ENCODE measurements at regions not wholly inside any gene's neighbourhood (a gene's known extent, or its start where the extent isn't known, plus 50 kb on each side); places are given as distances from the start of the nearest gene placed in this dataset.

DNA sequence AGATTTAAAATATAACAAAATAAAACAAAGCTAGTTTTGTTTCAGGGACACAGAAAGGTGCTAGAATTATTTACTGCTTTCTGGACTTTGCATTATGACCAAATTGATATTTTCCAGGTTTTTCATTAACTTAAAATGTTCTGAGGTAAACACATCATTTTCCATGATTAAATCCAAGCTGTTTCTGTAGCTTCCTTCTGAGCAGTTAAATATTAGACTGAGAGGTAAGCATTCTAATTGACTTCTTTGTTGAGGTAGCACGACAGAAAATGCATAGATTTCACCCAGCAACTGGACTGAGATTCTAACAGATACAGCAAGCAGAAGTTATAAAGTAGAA lies 98.3 kb downstream of the BMP4 start:
- ATAC-seq (ENCODE audit: insufficient read depth, low read depth) (no peak), DNase-seq (no peak)
- H3K36me3 ChIP-seq (ENCODE audit: insufficient read depth, low read length): no peaks in the 10 kb centered on the region
- H3K79me2 ChIP-seq (ENCODE audit: insufficient read depth, low read length): no peaks in the 10 kb centered on the region
- no peak for TF ChIP-seq EZH2 (IDR thresholded peaks at IDR 0.05; ENCODE audit: borderline replicate concordance, low read depth, low read length, severe bottlenecking)
- TF ChIP-seq, protein P1, sequence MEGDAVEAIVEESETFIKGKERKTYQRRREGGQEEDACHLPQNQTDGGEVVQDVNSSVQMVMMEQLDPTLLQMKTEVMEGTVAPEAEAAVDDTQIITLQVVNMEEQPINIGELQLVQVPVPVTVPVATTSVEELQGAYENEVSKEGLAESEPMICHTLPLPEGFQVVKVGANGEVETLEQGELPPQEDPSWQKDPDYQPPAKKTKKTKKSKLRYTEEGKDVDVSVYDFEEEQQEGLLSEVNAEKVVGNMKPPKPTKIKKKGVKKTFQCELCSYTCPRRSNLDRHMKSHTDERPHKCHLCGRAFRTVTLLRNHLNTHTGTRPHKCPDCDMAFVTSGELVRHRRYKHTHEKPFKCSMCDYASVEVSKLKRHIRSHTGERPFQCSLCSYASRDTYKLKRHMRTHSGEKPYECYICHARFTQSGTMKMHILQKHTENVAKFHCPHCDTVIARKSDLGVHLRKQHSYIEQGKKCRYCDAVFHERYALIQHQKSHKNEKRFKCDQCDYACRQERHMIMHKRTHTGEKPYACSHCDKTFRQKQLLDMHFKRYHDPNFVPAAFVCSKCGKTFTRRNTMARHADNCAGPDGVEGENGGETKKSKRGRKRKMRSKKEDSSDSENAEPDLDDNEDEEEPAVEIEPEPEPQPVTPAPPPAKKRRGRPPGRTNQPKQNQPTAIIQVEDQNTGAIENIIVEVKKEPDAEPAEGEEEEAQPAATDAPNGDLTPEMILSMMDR (IDR thresholded peaks at IDR 0.05; ENCODE audit: borderline replicate concordance, extremely low read depth, low read length, poor library complexity, severe bottlenecking): no peak
- H3K27ac ChIP-seq (ENCODE audit: low read length): no peak overlapping the region
- H3K27me3 ChIP-seq (ENCODE audit: insufficient read depth, low read length, poor library complexity): no peaks in the 10 kb centered on the region
- no peak overlapping the region for H3K4me2 ChIP-seq (ENCODE audit: insufficient read depth, low read length)
- no peak overlapping the region for H3K4me3 ChIP-seq (ENCODE audit: low read depth in 1 of 2, low read length in 2 of 2)
- no peaks in the 10 kb centered on the region for H4K20me1 ChIP-seq (ENCODE audit: insufficient read depth, low read length)
- H3K9me3 ChIP-seq (ENCODE audit: insufficient read depth, low read length, severe bottlenecking): no peaks in the 10 kb centered on the region
- H2AFZ ChIP-seq (ENCODE audit: low read depth, low read length): no peak overlapping the region
- H3K4me1 ChIP-seq (ENCODE audit: insufficient read depth, low read length): no peaks in the 10 kb centered on the region
- no peak overlapping the region for H3K9ac ChIP-seq (ENCODE audit: low read depth, low read length)

DNA sequence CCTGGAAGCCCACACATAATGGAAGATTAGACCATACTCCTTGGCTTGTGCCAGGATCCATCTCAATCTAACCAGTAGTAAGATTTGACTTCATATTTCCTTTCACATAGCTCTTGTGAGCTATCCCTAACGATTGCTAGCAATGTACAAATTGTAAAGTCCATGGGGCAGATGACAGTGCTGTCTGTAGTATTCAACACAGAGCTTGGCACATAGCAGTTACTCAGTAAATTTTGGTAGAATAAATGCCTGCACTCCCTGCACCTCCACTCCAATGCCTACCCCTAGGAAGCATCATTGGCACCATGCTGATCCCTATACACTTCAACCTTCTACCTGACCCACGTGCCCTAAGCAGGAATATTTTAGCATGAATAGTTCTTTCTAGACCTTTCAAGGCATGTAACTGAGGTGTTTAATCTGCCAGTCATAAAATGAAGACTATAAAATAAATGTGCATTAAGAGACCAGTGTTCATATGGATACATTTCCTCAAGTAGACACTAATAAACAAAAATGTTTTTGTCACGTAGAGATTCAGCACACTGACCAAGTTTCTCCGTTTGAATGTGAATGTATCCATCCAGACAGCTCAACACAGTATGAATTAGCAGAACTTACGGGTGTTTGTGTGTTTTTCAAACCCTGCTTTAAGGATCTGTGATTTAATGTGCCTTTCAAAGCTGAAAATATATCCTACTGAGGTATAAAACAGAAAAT lies 98.8 kb downstream of the BMP4 start:
- no peaks in the 10 kb centered on the region for H3K4me1 ChIP-seq (ENCODE audit: insufficient read depth, low read length)
- no peak overlapping the region for H3K27ac ChIP-seq (ENCODE audit: low read length)
- ATAC-seq (ENCODE audit: insufficient read depth, low read depth) (no peak), DNase-seq (no peak)
- no peaks in the 10 kb centered on the region for H4K20me1 ChIP-seq (ENCODE audit: insufficient read depth, low read length)
- no peaks in the 10 kb centered on the region for H3K79me2 ChIP-seq (ENCODE audit: insufficient read depth, low read length)
- no peaks in the 10 kb centered on the region for H3K36me3 ChIP-seq (ENCODE audit: insufficient read depth, low read length)
- H3K27me3 ChIP-seq (ENCODE audit: insufficient read depth, low read length, poor library complexity): no peaks in the 10 kb centered on the region
- no peaks in the 10 kb centered on the region for H3K9me3 ChIP-seq (ENCODE audit: insufficient read depth, low read length, severe bottlenecking)
- H3K4me3 ChIP-seq (ENCODE audit: low read depth in 1 of 2, low read length in 2 of 2): no peak overlapping the region
- H3K9ac ChIP-seq (ENCODE audit: low read depth, low read length): no peak overlapping the region
- no peak overlapping the region for H2AFZ ChIP-seq (ENCODE audit: low read depth, low read length)
- no peak overlapping the region for H3K4me2 ChIP-seq (ENCODE audit: insufficient read depth, low read length)
- no peak for TF ChIP-seq EZH2 (IDR thresholded peaks at IDR 0.05; ENCODE audit: borderline replicate concordance, low read depth, low read length, severe bottlenecking)
- TF ChIP-seq, protein P1 (IDR thresholded peaks at IDR 0.05; ENCODE audit: borderline replicate concordance, extremely low read depth, low read length, poor library complexity, severe bottlenecking): no peak

DNA sequence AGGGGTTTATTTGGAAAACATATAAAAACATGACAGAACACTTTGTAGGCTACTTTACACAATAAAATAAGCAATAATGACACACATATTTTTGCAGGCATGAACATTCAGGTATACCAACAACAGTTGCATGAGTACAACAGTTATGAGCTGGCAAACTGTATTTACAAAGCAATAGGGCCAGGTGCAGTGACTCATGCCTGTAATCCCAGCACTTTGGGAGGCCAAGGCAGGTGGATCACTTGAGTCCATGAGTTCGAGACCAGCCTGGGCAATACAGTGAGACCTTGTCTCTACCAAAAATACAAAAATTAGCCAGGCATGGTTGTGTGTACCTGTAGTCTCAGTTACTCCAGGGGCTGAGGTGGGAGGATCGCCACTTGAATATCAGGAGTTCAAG lies 101.1 kb downstream of the BMP4 start:
- Histone ChIP-seq H3K4me3 (ENCODE audit: low read depth in 1 of 2, low read length in 2 of 2) (no peak overlapping the region), H3K27ac (ENCODE audit: low read length) (no peak overlapping the region), H4K20me1 (ENCODE audit: insufficient read depth, low read length) (no peaks in the 10 kb centered on the region), H3K4me1 (ENCODE audit: insufficient read depth, low read length) (no peaks in the 10 kb centered on the region), H3K36me3 (ENCODE audit: insufficient read depth, low read length) (no peaks in the 10 kb centered on the region), H3K27me3 (ENCODE audit: insufficient read depth, low read length, poor library complexity) (no peaks in the 10 kb centered on the region), H2AFZ (ENCODE audit: low read depth, low read length) (no peak overlapping the region), H3K9ac (ENCODE audit: low read depth, low read length) (no peak overlapping the region), H3K4me2 (ENCODE audit: insufficient read depth, low read length) (no peak overlapping the region), H3K9me3 (ENCODE audit: insufficient read depth, low read length, severe bottlenecking) (no peaks in the 10 kb centered on the region), H3K79me2 (ENCODE audit: insufficient read depth, low read length) (no peaks in the 10 kb centered on the region)
- DNase-seq (no peak), ATAC-seq (ENCODE audit: insufficient read depth, low read depth) (no peak)
- TF ChIP-seq, protein P1 (IDR thresholded peaks at IDR 0.05; ENCODE audit: borderline replicate concordance, extremely low read depth, low read length, poor library complexity, severe bottlenecking): no peak
- TF ChIP-seq EZH2 (IDR thresholded peaks at IDR 0.05; ENCODE audit: borderline replicate concordance, low read depth, low read length, severe bottlenecking): no peak

Data from DND-41 (cell line).